Psoas muscle (tissue), 7 donors: ENCODE measurements at regions not wholly inside any gene's neighbourhood (a gene's known extent, or its start where the extent isn't known, plus 50 kb on each side); places are given as distances from the start of the nearest gene placed in this dataset.
"Not testable (repeated sequence)": the region's sequence is repeated elsewhere in the genome, so short reads cannot be mapped to it uniquely, and the experiment has no call there.

Experiments used
- ATAC-seq, 4 donors: fragments of 200-7000 bp; cut with Tn5 transposase; one replicate each; pipeline ENCODE4 v1.9.1; 2020; ENCODE audit warnings: moderate library complexity in 3 of 4, mild to moderate bottlenecking in 2 of 4
- DNase-seq, 2 donors: peaks; one replicate each; pipeline ENCODE4 v3.0.0-alpha.2; 2020
- H3K27ac ChIP-seq: fragments of 200-600 bp; one replicate; pipeline ENCODE4 v1.8.0; 2022
- H3K27me3 ChIP-seq, 3 donors: fragments of 200-600 bp in 1 of 3; one replicate each; pipeline versions ENCODE4 v1.6.1 to v1.8.0; 2013 to 2022; ENCODE audit warnings: low read length in 2 of 3, mild to moderate bottlenecking in 2 of 3, moderate library complexity in 1 of 3; ENCODE audit not compliant: insufficient read depth in 3 of 3
- H3K36me3 ChIP-seq, 2 donors: fragments of 200-600 bp in 1 of 2; one replicate each; pipeline versions ENCODE4 v1.6.1 to v1.8.0; 2013 to 2022; ENCODE audit warnings: low read depth in 1 of 2, mild to moderate bottlenecking in 1 of 2, moderate library complexity in 1 of 2; ENCODE audit not compliant: insufficient read depth in 1 of 2
- H3K4me1 ChIP-seq: fragments of 200-600 bp; one replicate; pipeline ENCODE4 v1.8.0; 2022
- H3K4me3 ChIP-seq: fragments of 200-600 bp; one replicate; pipeline ENCODE4 v1.8.0; 2022; ENCODE audit warnings: mild to moderate bottlenecking
- H3K9me3 ChIP-seq: fragments of 200-600 bp; one replicate; pipeline ENCODE4 v1.8.0; 2022
- CTCF ChIP-seq: fragments of 200-600 bp; IDR thresholded peaks from one replicate; pipeline ENCODE4 v1.8.0; 2022; ENCODE audit warnings: antibody characterized with exemption
- WGBS, 3 donors: extraction: QIAGEN DNeasy Blood & Tissue Kit; methylation state at CpG; one replicate each; pipeline versions ENCODE4 v1.1.6 to v1.1.7; 2013; 5-methylcytosine and 5-hydroxymethylcytosine counted together
- intact Hi-C, 2 donors: fragments of 100-400 bp; cut with DNase I; formaldehyde crosslinking; loops; one replicate each; pipeline versions ENCODE4 v1.11.0 to v1.14.2; 2022
- donor health status: healthy with polysubstance abuse.
- donor health status: DM: no; HTN: no; CAD: no; lungs with moderate emphysema.
- donor health status: Bipolar disorder and iron deficiency.
- donor health status: healthy.
- donor health status: DM: yes; HTN: yes; CAD: no.
- donor health status: DM: no; HTN: no; CAD: no.
- donor health status: DM: yes; HTN: yes; CAD: no.

GRCh38 chr10:46781001-46781400, 130.2 kb upstream of the PTPN20 start:
- H3K4me3 ChIP-seq: not testable (repeated sequence)

GRCh38 chr10:46782001-46782874, 129.0 kb upstream of the PTPN20 start:
- H3K9me3 ChIP-seq, DNase-seq, H3K36me3 ChIP-seq, intact Hi-C loops, H3K27ac ChIP-seq, H3K4me1 ChIP-seq, H3K4me3 ChIP-seq, H3K27me3 ChIP-seq, ATAC-seq: not testable (repeated sequence)
- 84 to 94% (median 89%) methylated on average over 3 to 4 of the region's 4 CpGs for WGBS, 3 donors

More at GRCh38 chr10:46781001-46781400, 130.2 kb upstream of the PTPN20 start:
- H3K4me1 ChIP-seq, H3K27me3 ChIP-seq, intact Hi-C loops, H3K27ac ChIP-seq, H3K36me3 ChIP-seq, DNase-seq, H3K9me3 ChIP-seq, ATAC-seq: not testable (repeated sequence)
- WGBS, 3 donors: 96 to 99% (median 98%) methylated on average over 7 to 8 of the region's 8 CpGs

- H3K27me3 ChIP-seq, H3K4me3 ChIP-seq, H3K4me1 ChIP-seq, H3K27ac ChIP-seq, intact Hi-C loops, DNase-seq, H3K36me3 ChIP-seq, ATAC-seq, H3K9me3 ChIP-seq: not testable (repeated sequence)
- 79 to 100% (median 93%) methylated on average over 2 of the region's 2 CpGs for WGBS, 3 donors
These were observed 126.6 kb upstream of the PTPN20 start for GRCh38 chr10:46784665-46785064.

- H3K27me3 ChIP-seq, H3K4me1 ChIP-seq, H3K36me3 ChIP-seq, intact Hi-C loops, DNase-seq, H3K9me3 ChIP-seq: not testable (repeated sequence)
- peak overlapping the region; percentile 74 for H3K27ac ChIP-seq
- peak in 1 of 4 donors; percentile 9 for ATAC-seq
- H3K4me3 ChIP-seq: peak overlapping the region; percentile 80
- WGBS, 3 donors: 36 to 46% (median 43%) methylated on average over 11 to 15 of the region's 18 CpGs
These were observed 125.1 kb upstream of the PTPN20 start for GRCh38 chr10:46786125-46786517.

GRCh38 chr10:46786518-46787320, 124.5 kb upstream of the PTPN20 start:
- peak overlapping the region; percentile 74 for H3K27ac ChIP-seq
- H3K4me1 ChIP-seq, H3K27me3 ChIP-seq, intact Hi-C loops, H3K9me3 ChIP-seq: not testable (repeated sequence)
- ATAC-seq (peak; percentile 90 to 97 (median 96)), DNase-seq (peak; percentile 71 to 81)
- WGBS, 3 donors: 0 to 1% (median 1%) methylated on average over 33 to 46 of the region's 62 CpGs
- peak overlapping the region; percentile 80 for H3K4me3 ChIP-seq
- peaks cover 0 to 13% of the 10 kb centered on the region in 2 donors for H3K36me3 ChIP-seq

- H3K4me3 ChIP-seq: peak overlapping the region; percentile 80
- intact Hi-C loops: no loop called here
- no peaks in the 10 kb centered on the region for H3K4me1 ChIP-seq
- H3K27ac ChIP-seq: peak overlapping the region; percentile 74
- no peaks in the 10 kb centered on the region for H3K27me3 ChIP-seq
- ATAC-seq (peak in 3 of 4 donors; percentile 54 to 61 (median 59)), DNase-seq (no peak)
- peak; percentile 3 for TF ChIP-seq CTCF
- H3K9me3 ChIP-seq: no peaks in the 10 kb centered on the region
- H3K36me3 ChIP-seq: peaks cover 0 to 18% of the 10 kb centered on the region in 2 donors
- 8 to 11% (median 11%) methylated on average over 6 of the region's 6 CpGs for WGBS, 3 donors
These were observed 124.0 kb upstream of the PTPN20 start for GRCh38 chr10:46787321-46787615.

GRCh38 chr10:46792657-46793357, 118.4 kb upstream of the PTPN20 start:
- H3K27me3 ChIP-seq, H3K4me1 ChIP-seq, DNase-seq, H3K4me3 ChIP-seq, ATAC-seq, H3K27ac ChIP-seq, intact Hi-C loops, H3K9me3 ChIP-seq: not testable (repeated sequence)
- H3K36me3 ChIP-seq: peaks cover 0 to 45% of the 10 kb centered on the region in 2 donors
- 53 to 100% (median 68%) methylated on average over 3 of the region's 6 CpGs for WGBS, 3 donors

GRCh38 chr10:46796351-46796750, 114.9 kb upstream of the PTPN20 start:
- ATAC-seq, H3K4me1 ChIP-seq, DNase-seq, H3K27me3 ChIP-seq, H3K27ac ChIP-seq, H3K9me3 ChIP-seq, intact Hi-C loops, H3K4me3 ChIP-seq: not testable (repeated sequence)
- H3K36me3 ChIP-seq: peaks cover 0 to 51% of the 10 kb centered on the region in 2 donors
- 88 to 92% (median 88%) methylated on average over 4 of the region's 4 CpGs for WGBS, 3 donors

- H3K9me3 ChIP-seq, intact Hi-C loops, H3K27ac ChIP-seq, DNase-seq, ATAC-seq, H3K27me3 ChIP-seq, H3K4me3 ChIP-seq, H3K4me1 ChIP-seq: not testable (repeated sequence)
- WGBS, 3 donors: 88 to 90% (median 89%) methylated on average over 1 of the region's 1 CpG
- peaks cover 0 to 39% of the 10 kb centered on the region in 2 donors for H3K36me3 ChIP-seq
These were observed 109.2 kb upstream of the PTPN20 start for GRCh38 chr10:46802010-46802409.

- H3K27ac ChIP-seq, H3K9me3 ChIP-seq, H3K4me3 ChIP-seq, H3K4me1 ChIP-seq, ATAC-seq, intact Hi-C loops, H3K27me3 ChIP-seq, DNase-seq: not testable (repeated sequence)
- peaks cover 0 to 34% of the 10 kb centered on the region in 2 donors for H3K36me3 ChIP-seq
- 93 to 94% (median 93%) methylated on average over 1 of the region's 1 CpG for WGBS, 3 donors
These were observed 108.1 kb upstream of the PTPN20 start for GRCh38 chr10:46803082-46803481.
